ENCODE measurements at regions not wholly inside any gene's neighbourhood (a gene's known extent, or its start where the extent isn't known, plus 50 kb on each side); places are given as distances from the start of the nearest gene placed in this dataset.
"Not testable (repeated sequence)": the region's sequence is repeated elsewhere in the genome, so short reads cannot be mapped to it uniquely, and the experiment has no call there.

- no peak for DNase-seq (ENCODE audit: low spot score)
Measured at GRCh38 chr13:82187227-82187626, 1695.0 kb downstream of the SLITRK1 start.

GRCh38 chr13:82176751-82177150 is 1705.5 kb downstream of the SLITRK1 start:
- DNase-seq (ENCODE audit: low spot score) = no peak

- no peak for DNase-seq (ENCODE audit: low spot score)
Measured at GRCh38 chr13:82165396-82166174, 1716.7 kb downstream of the SLITRK1 start.

- not testable (repeated sequence) for DNase-seq (ENCODE audit: low spot score)
Measured at GRCh38 chr13:82164780-82165395, 1717.4 kb downstream of the SLITRK1 start.

GRCh38 chr13:82147526-82147925 is 1734.7 kb downstream of the SLITRK1 start:
- no peak for DNase-seq (ENCODE audit: low spot score)

GRCh38 chr13:82136880-82137279 is 1745.4 kb downstream of the SLITRK1 start:
- no peak for DNase-seq (ENCODE audit: low spot score)

- DNase-seq (ENCODE audit: low spot score) = no peak
Measured at GRCh38 chr13:82129281-82129680, 1753.0 kb downstream of the SLITRK1 start.

GRCh38 chr13:82118589-82118988 is 1763.7 kb downstream of the SLITRK1 start:
- DNase-seq (ENCODE audit: low spot score) = no peak

- DNase-seq (ENCODE audit: low spot score) = no peak
Measured at GRCh38 chr13:82116422-82116989, 1765.8 kb downstream of the SLITRK1 start.

GRCh38 chr13:82115391-82115790 is 1766.9 kb downstream of the SLITRK1 start:
- DNase-seq (ENCODE audit: low spot score) = no peak

- no peak for DNase-seq (ENCODE audit: low spot score)
Measured at GRCh38 chr13:82096256-82096655, 1755.3 kb upstream of the SPRY2 start.

- no peak for DNase-seq (ENCODE audit: low spot score)
Measured at GRCh38 chr13:82092312-82092711, 1751.4 kb upstream of the SPRY2 start.

GRCh38 chr13:82088781-82089180 is 1747.9 kb upstream of the SPRY2 start:
- no peak for DNase-seq (ENCODE audit: low spot score)

- no peak for DNase-seq (ENCODE audit: low spot score)
Measured at GRCh38 chr13:82076496-82076895, 1735.6 kb upstream of the SPRY2 start.

GRCh38 chr13:82070416-82070815 is 1729.5 kb upstream of the SPRY2 start:
- DNase-seq (ENCODE audit: low spot score) = no peak

- DNase-seq (ENCODE audit: low spot score) = no peak
Measured at GRCh38 chr13:82062772-82063171, 1721.8 kb upstream of the SPRY2 start.

- DNase-seq (ENCODE audit: low spot score) = no peak
Measured at GRCh38 chr13:82058364-82058763, 1717.4 kb upstream of the SPRY2 start.

- not testable (repeated sequence) for DNase-seq (ENCODE audit: low spot score)
Measured at GRCh38 chr13:82045316-82045715, 1704.4 kb upstream of the SPRY2 start.

- DNase-seq (ENCODE audit: low spot score) = no peak
Measured at GRCh38 chr13:82036602-82037001, 1695.7 kb upstream of the SPRY2 start.

- DNase-seq (ENCODE audit: low spot score) = no peak
Measured at GRCh38 chr13:82011355-82011754, 1670.4 kb upstream of the SPRY2 start.

GRCh38 chr13:82010780-82011179 is 1669.9 kb upstream of the SPRY2 start:
- DNase-seq (ENCODE audit: low spot score) = no peak

GRCh38 chr13:82002710-82003109 is 1661.8 kb upstream of the SPRY2 start:
- DNase-seq (ENCODE audit: low spot score) = no peak

GRCh38 chr13:81995316-81995715 is 1654.4 kb upstream of the SPRY2 start:
- DNase-seq (ENCODE audit: low spot score) = no peak
